22Rv1 (cell line): ENCODE measurements at regions not wholly inside any gene's neighbourhood (a gene's known extent, or its start where the extent isn't known, plus 50 kb on each side); places are given as distances from the start of the nearest gene placed in this dataset.

Experiments
- CTCF ChIP-seq: fragments of 450-650 bp; IDR thresholded peaks from 2 replicates; pipeline ENCODE4 v1.5.1; 2017; ENCODE audit warnings: mild to moderate bottlenecking
- ZFX ChIP-seq: fragments of 450-650 bp; IDR thresholded peaks from 2 replicates; pipeline ENCODE4 v1.6.1; 2017; ENCODE audit warnings: antibody characterized with exemption, borderline replicate concordance

- TF ChIP-seq CTCF = no peak
- TF ChIP-seq ZFX = no peak
These were observed 290.1 kb upstream of the PTGER4 start for GRCh38 chr5:40389591-40389990.
